A549 (cell line): ENCODE measurements at regions not wholly inside any gene's neighbourhood (a gene's known extent, or its start where the extent isn't known, plus 50 kb on each side); places are given as distances from the start of the nearest gene placed in this dataset.

ENCODE experiments used
- ATAC-seq, 2 experiments: fragments of 200-7000 bp in 1 of 2; fragments of >200 bp in 1 of 2; cut with Nextera tagmentation in 1 of 2; cut with Tn5 transposase in 1 of 2; 3 replicates each; pipeline versions ENCODE4 v1.8.0 to v1.9.1; 2018 to 2020; ENCODE audit warnings: mild to moderate bottlenecking in 1 of 2, moderate library complexity in 1 of 2
- CTCF ChIA-PET: fragments of 300-600 bp; sonication (Branson Sonifier 250); formaldehyde crosslinking; extraction: SDS; loops from one replicate; lab custom pipeline; 2021; ENCODE audit warnings: antibody characterized with exemption, inconsistent platforms; lab: Yijun Ruan, JAX
- POLR2A ChIA-PET: fragments of 350-600 bp; formaldehyde crosslinking; extraction: SDS; loops from one replicate; lab custom pipeline; 2021; ENCODE audit warnings: antibody characterized with exemption, inconsistent platforms; lab: Yijun Ruan, JAX
- DNase-seq, 2 experiments: peaks; one replicate each; pipeline versions ENCODE4 v3.0.0 to v3.0.0-alpha.2; 2011 to 2016; ENCODE audit warnings: low read depth in 1 of 2, low spot score in 1 of 2
- FAIRE-seq: peaks from 2 replicates; lab custom pipeline; 2011; peaks lifted over from hg19 to GRCh38; lab: Jason Lieb, UNC
- H3K27ac ChIP-seq, 2 experiments: fragments of >200 bp; sonication (Bioruptor Twin); formaldehyde crosslinking; 3 replicates each; pipeline ENCODE4 v1.5.1; 2016 to 2017
- H3K4me1 ChIP-seq: fragments of >200 bp; sonication (Bioruptor Twin); formaldehyde crosslinking; 3 replicates; pipeline ENCODE4 v1.6.1; 2016
- H3K4me2 ChIP-seq: fragments of >200 bp; sonication (Bioruptor Twin); formaldehyde crosslinking; 3 replicates; pipeline ENCODE4 v1.6.1; 2016
- H3K4me3 ChIP-seq: fragments of >200 bp; sonication (Bioruptor Twin); formaldehyde crosslinking; 3 replicates; pipeline ENCODE4 v1.5.1; 2016
- H3K9me3 ChIP-seq: fragments of >200 bp; sonication (Bioruptor Twin); formaldehyde crosslinking; 3 replicates; pipeline ENCODE4 v1.6.1; 2016
- BHLHE40 ChIP-seq: IDR thresholded peaks from 2 replicates; pipeline ENCODE4 v1.6.1; 2012; ENCODE audit warnings: low read depth, low read length, inconsistent platforms
- CBX2 ChIP-seq: fragments of 200-600 bp; sonication (generic); IDR thresholded peaks from 2 replicates; pipeline ENCODE4 v1.6.1; 2016; ENCODE audit warnings: low read depth, mild to moderate bottlenecking, borderline replicate concordance
- CBX8 ChIP-seq: fragments of 200-600 bp; sonication (generic); IDR thresholded peaks from 2 replicates; pipeline ENCODE4 v1.6.1; 2016
- CEBPB ChIP-seq, 2 experiments: fragments of >200 bp in 1 of 2; sonication (Bioruptor Twin) in 1 of 2; formaldehyde crosslinking in 1 of 2; IDR thresholded peaks; 2 replicates each; pipeline ENCODE4 v1.6.1; 2012 to 2016
- CHD2 ChIP-seq: fragments of 150-350 bp; IDR thresholded peaks from 2 replicates; pipeline ENCODE4 v1.6.1; 2014; ENCODE audit warnings: low read length; ENCODE audit not compliant: partially characterized antibody
- EHF ChIP-seq: fragments of 250-450 bp; sonication (Bioruptor Pico); IDR thresholded peaks from 2 replicates; pipeline ENCODE4 v1.5.0; 2020; ENCODE audit warnings: mild to moderate bottlenecking
- EHMT2 ChIP-seq: fragments of 200-600 bp; sonication (generic); IDR thresholded peaks from 2 replicates; pipeline ENCODE4 v1.6.1; 2016; ENCODE audit warnings: antibody characterized with exemption, low read depth, mild to moderate bottlenecking, moderate library complexity
- FOSL2 ChIP-seq, 2 experiments: fragments of 450-650 bp in 1 of 2; fragments of >200 bp in 1 of 2; sonication (Bioruptor Twin) in 1 of 2; formaldehyde crosslinking; IDR thresholded peaks; 2 replicates each; pipeline versions ENCODE4 v1.5.0 to v1.6.1; 2016 to 2020; ENCODE audit warnings: mild to moderate bottlenecking in 1 of 2, moderate library complexity in 1 of 2
- GATA3 ChIP-seq: IDR thresholded peaks from 2 replicates; pipeline ENCODE4 v1.6.1; 2012; ENCODE audit warnings: borderline replicate concordance
- JUNB ChIP-seq: fragments of >200 bp; sonication (Bioruptor Twin); formaldehyde crosslinking; IDR thresholded peaks from 2 replicates; pipeline ENCODE4 v1.6.1; 2016
- KDM5A ChIP-seq: fragments of 200-600 bp; sonication (generic); IDR thresholded peaks from 2 replicates; pipeline ENCODE4 v1.6.1; 2016; ENCODE audit warnings: antibody characterized with exemption, mild to moderate bottlenecking
- MAFK ChIP-seq: fragments of 450-650 bp; IDR thresholded peaks from 2 replicates; pipeline ENCODE4 v1.6.1; 2014; ENCODE audit not compliant: partially characterized antibody
- MAZ ChIP-seq: fragments of 150-350 bp; IDR thresholded peaks from 2 replicates; pipeline ENCODE4 v1.6.1; 2014; ENCODE audit warnings: antibody characterized with exemption, low read depth, low read length, borderline replicate concordance
- NFE2L2 ChIP-seq: fragments of 150-350 bp; conservative IDR thresholded peaks from 2 replicates; pipeline ENCODE4 v1.6.1; 2014; ENCODE audit warnings: low read length
- NPAS2 ChIP-seq: fragments of 250-450 bp; sonication (Bioruptor Pico); IDR thresholded peaks from 2 replicates; pipeline ENCODE4 v1.8.0; 2022; ENCODE audit warnings: mild to moderate bottlenecking, moderate library complexity, borderline replicate concordance
- SMC3 ChIP-seq: fragments of >200 bp; sonication (Bioruptor Twin); formaldehyde crosslinking; IDR thresholded peaks from 3 replicates; pipeline ENCODE4 v1.6.1; 2018; ENCODE audit warnings: inconsistent platforms
- TFCP2L1 ChIP-seq: fragments of 250-450 bp; sonication (Bioruptor Pico); IDR thresholded peaks from 2 replicates; pipeline ENCODE4 v1.5.0; 2021; ENCODE audit warnings: mild to moderate bottlenecking
- USF2 ChIP-seq: fragments of 450-650 bp; IDR thresholded peaks from 2 replicates; pipeline ENCODE4 v1.6.1; 2014; ENCODE audit warnings: antibody characterized with exemption
- ZC3H11A ChIP-seq: fragments of 450-650 bp; IDR thresholded peaks from 2 replicates; pipeline ENCODE4 v1.6.1; 2014; ENCODE audit warnings: antibody characterized with exemption, mild to moderate bottlenecking
- ZNF302 ChIP-seq: fragments of 250-450 bp; sonication (Bioruptor Pico); IDR thresholded peaks from 2 replicates; pipeline ENCODE4 v1.9.0; 2021; ENCODE audit warnings: inconsistent platforms, mild to moderate bottlenecking, moderate library complexity
- WGBS: methylation state at CpG from one replicate; pipeline ENCODE4 v1.1.6; 2017; ENCODE audit errors: missing lambda C conversion rate; 5-methylcytosine and 5-hydroxymethylcytosine counted together
- TF ChIP-seq, protein P1 (sequence below): fragments of >200 bp; sonication (Bioruptor Twin); formaldehyde crosslinking; IDR thresholded peaks from 3 replicates; pipeline ENCODE4 v1.5.1; 2016
- TF ChIP-seq, protein P2 (sequence below): fragments of >200 bp; sonication (Bioruptor Twin); formaldehyde crosslinking; IDR thresholded peaks from 3 replicates; pipeline ENCODE4 v1.6.1; 2016

DNA sequence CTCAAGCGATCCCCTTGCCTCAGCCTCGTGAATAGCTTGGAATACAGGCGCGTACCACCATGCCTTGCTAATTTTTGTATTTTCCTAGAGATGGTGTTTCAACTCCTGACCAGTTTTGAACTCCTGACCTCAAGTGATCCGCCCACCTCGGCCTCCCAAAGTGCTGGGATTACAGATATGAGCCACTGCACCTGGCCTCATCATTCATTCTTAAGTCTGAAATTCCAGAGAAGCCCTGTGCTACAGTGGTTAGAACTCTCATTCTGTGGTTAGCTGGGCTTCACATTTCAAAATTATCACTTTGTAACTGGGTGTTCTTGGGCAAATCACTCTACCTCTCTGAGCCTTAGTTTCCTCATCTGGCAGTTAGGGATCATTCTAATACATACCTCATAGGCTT, 86.1 kb upstream of the POU3F1 start:
- Histone ChIP-seq H3K4me3 (no peak overlapping the region), H3K4me2 (no peak overlapping the region), H3K4me1 (no peaks in the 10 kb centered on the region), H3K9me3 (no peaks in the 10 kb centered on the region), H3K27ac (no peak overlapping the region)
- no peak for FAIRE-seq
- no peak for ATAC-seq
- no peak for DNase-seq
- ChIA-PET POLR2A (no interaction called here), CTCF (no interaction called here)
- WGBS = 69% methylated on average over 6 of the region's 6 CpGs
- no peak for TF ChIP-seq JUNB
- no peak for TF ChIP-seq CEBPB (IDR thresholded peaks at IDR 0.05)

DNA sequence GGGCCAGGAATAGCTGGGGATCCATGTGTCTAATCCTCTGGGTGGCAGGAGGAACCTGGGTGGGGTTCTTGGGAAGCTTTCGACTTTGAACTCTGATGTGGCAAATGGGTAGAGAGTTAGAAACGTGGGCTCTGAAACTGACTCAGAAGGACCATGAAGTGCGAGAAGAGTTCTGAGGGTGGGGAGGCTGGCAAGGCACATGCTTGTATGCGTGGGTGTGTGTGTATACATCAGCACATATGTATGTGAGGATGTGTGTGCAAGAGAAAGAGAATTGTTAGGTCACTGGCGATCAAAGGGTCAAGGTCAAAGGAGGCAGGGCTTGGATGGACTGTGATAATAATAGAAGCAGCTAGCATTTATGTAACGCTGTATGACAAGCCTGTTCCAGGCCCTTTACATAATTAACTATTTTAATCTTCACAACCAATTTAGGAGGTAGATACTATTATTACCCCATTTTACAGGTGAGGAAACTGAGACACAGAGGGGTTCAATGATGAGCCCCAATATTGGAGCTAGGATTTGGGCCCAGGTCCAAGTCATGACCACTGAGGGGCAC, 84.5 kb upstream of the POU3F1 start:
- Histone ChIP-seq H3K27ac (no peak overlapping the region), H3K9me3 (no peaks in the 10 kb centered on the region), H3K4me3 (no peak overlapping the region), H3K4me1 (no peaks in the 10 kb centered on the region), H3K4me2 (no peak overlapping the region)
- TF ChIP-seq NPAS2 (no peak), SMC3 (no peak), MAZ (no peak), USF2 (no peak), TFCP2L1 (CRISPR knock-in tag) (no peak), ZC3H11A (no peak), MAFK (no peak), EHF (no peak), CEBPB (IDR thresholded peaks at IDR 0.05) (no peak), CHD2 (no peak), EHMT2 (no peak), GATA3 (no peak)
- TF ChIP-seq, protein P1, sequence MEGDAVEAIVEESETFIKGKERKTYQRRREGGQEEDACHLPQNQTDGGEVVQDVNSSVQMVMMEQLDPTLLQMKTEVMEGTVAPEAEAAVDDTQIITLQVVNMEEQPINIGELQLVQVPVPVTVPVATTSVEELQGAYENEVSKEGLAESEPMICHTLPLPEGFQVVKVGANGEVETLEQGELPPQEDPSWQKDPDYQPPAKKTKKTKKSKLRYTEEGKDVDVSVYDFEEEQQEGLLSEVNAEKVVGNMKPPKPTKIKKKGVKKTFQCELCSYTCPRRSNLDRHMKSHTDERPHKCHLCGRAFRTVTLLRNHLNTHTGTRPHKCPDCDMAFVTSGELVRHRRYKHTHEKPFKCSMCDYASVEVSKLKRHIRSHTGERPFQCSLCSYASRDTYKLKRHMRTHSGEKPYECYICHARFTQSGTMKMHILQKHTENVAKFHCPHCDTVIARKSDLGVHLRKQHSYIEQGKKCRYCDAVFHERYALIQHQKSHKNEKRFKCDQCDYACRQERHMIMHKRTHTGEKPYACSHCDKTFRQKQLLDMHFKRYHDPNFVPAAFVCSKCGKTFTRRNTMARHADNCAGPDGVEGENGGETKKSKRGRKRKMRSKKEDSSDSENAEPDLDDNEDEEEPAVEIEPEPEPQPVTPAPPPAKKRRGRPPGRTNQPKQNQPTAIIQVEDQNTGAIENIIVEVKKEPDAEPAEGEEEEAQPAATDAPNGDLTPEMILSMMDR = no peak
- TF ChIP-seq, protein P2, sequence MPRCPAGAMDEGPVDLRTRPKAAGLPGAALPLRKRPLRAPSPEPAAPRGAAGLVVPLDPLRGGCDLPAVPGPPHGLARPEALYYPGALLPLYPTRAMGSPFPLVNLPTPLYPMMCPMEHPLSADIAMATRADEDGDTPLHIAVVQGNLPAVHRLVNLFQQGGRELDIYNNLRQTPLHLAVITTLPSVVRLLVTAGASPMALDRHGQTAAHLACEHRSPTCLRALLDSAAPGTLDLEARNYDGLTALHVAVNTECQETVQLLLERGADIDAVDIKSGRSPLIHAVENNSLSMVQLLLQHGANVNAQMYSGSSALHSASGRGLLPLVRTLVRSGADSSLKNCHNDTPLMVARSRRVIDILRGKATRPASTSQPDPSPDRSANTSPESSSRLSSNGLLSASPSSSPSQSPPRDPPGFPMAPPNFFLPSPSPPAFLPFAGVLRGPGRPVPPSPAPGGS = no peak
- no peak for FAIRE-seq
- POLR2A ChIA-PET = no interaction called here
- CTCF ChIA-PET = interaction anchor here (0.8 kb wide), 1 partner anchor 65 kb away, joined by 3 read pairs; no protein-coding TSS in a partner anchor
- WGBS = 49% methylated on average over 6 of the region's 6 CpGs
- ATAC-seq = no peak
- DNase-seq = no peak

GRCh38 chr1:38129971-38130370, 83.4 kb upstream of the POU3F1 start:
- POLR2A ChIA-PET = interaction anchor here (0.5 kb wide), 1 partner anchor 353 kb away, joined by 3 read pairs; no protein-coding TSS in a partner anchor
- Histone ChIP-seq H3K9me3 (no peaks in the 10 kb centered on the region), H3K4me1 (no peaks in the 10 kb centered on the region), H3K27ac (no peak overlapping the region), H3K4me3 (no peak overlapping the region), H3K4me2 (no peak overlapping the region)
- FAIRE-seq (no peak), ATAC-seq (0 out of 6 replicates have a peak, but pooled peaks of 1 of the 2 experiments have one; percentile 33), DNase-seq (no peak)
- CTCF ChIA-PET = interaction anchor here (0.7 kb wide), 1 partner anchor 13 kb away, joined by 3 read pairs; no protein-coding TSS in a partner anchor
- 46% methylated on average over 2 of the region's 2 CpGs for whole genome bisulfite sequencing
- TF ChIP-seq ZNF302 (CRISPR knock-in tag) = no peak
- TF ChIP-seq MAFK = no peak
- TF ChIP-seq KDM5A = no peak
- TF ChIP-seq NFE2L2 = no peak
- TF ChIP-seq GATA3 = no peak
- no peak for TF ChIP-seq EHF
- TF ChIP-seq BHLHE40 = no peak
- no peak for TF ChIP-seq CBX8
- no peak for TF ChIP-seq CBX2
- TF ChIP-seq JUNB = no peak
- no peak for TF ChIP-seq ZC3H11A
- TF ChIP-seq FOSL2 (IDR thresholded peaks at IDR 0.05) = no peak
- TF ChIP-seq FOSL2 (CRISPR knock-in tag; IDR thresholded peaks at IDR 0.05) = no peak
